Astrocyte (in vitro differentiated cells and primary cell): ENCODE measurements at regions not wholly inside any gene's neighbourhood (a gene's known extent, or its start where the extent isn't known, plus 50 kb on each side); places are given as distances from the start of the nearest gene placed in this dataset.

Experiments used
- DNase-seq: peaks from one replicate; pipeline ENCODE4 v3.0.0-alpha.2; 2010; ENCODE audit warnings: low read depth
- FAIRE-seq: peaks from 2 replicates; lab custom pipeline; 2011; peaks lifted over from hg19 to GRCh38; lab: Jason Lieb, UNC
- H2AFZ ChIP-seq: 2 replicates; pipeline ENCODE4 v1.6.0; 2012; ENCODE audit warnings: low read depth, low read length, inconsistent platforms
- H3K27ac ChIP-seq: 2 replicates; pipeline ENCODE4 v1.5.1; 2011; ENCODE audit warnings: low read depth, low read length, inconsistent platforms
- H3K27me3 ChIP-seq: 2 replicates; pipeline ENCODE4 v1.6.0; 2011; ENCODE audit warnings: low read length, inconsistent platforms; ENCODE audit not compliant: insufficient read depth
- H3K36me3 ChIP-seq: 2 replicates; pipeline ENCODE4 v1.5.1; 2011; ENCODE audit warnings: low read length, inconsistent platforms; ENCODE audit not compliant: insufficient read depth
- H3K4me1 ChIP-seq: 2 replicates; pipeline ENCODE4 v1.5.1; 2011; ENCODE audit warnings: low read length, inconsistent platforms; ENCODE audit not compliant: insufficient read depth
- H3K4me2 ChIP-seq: 2 replicates; pipeline ENCODE4 v1.6.0; 2012; ENCODE audit warnings: low read length, inconsistent platforms
- H3K4me3 ChIP-seq: 2 replicates; pipeline ENCODE4 v1.5.1; 2011; ENCODE audit warnings: low read depth, mild to moderate bottlenecking, low read length, inconsistent platforms; ENCODE audit not compliant: insufficient read depth
- H3K79me2 ChIP-seq: 2 replicates; pipeline ENCODE4 v1.6.0; 2012; ENCODE audit warnings: mild to moderate bottlenecking, low read length, inconsistent platforms; ENCODE audit not compliant: insufficient read depth
- H3K9ac ChIP-seq: 2 replicates; pipeline ENCODE4 v1.6.0; 2012; ENCODE audit warnings: mild to moderate bottlenecking, low read length, inconsistent platforms
- H3K9me3 ChIP-seq: 2 replicates; pipeline ENCODE4 v1.5.1; 2012; ENCODE audit warnings: low read depth, mild to moderate bottlenecking, low read length, inconsistent platforms; ENCODE audit not compliant: insufficient read depth
- H4K20me1 ChIP-seq: 2 replicates; pipeline ENCODE4 v1.6.0; 2012; ENCODE audit warnings: low read length, inconsistent platforms; ENCODE audit not compliant: insufficient read depth
- H3K27ac Mint-ChIP-seq: one replicate; pipeline ENCODE4 v1.8.0; 2021; ENCODE audit warnings: mild to moderate bottlenecking, mixed read lengths; ENCODE audit not compliant: unreplicated experiment
- H3K27me3 Mint-ChIP-seq: one replicate; pipeline ENCODE4 v1.8.0; 2021; ENCODE audit warnings: low read depth, mixed read lengths; ENCODE audit not compliant: unreplicated experiment
- H3K36me3 Mint-ChIP-seq: one replicate; pipeline ENCODE4 v1.8.0; 2021; ENCODE audit warnings: low read depth, mixed read lengths; ENCODE audit not compliant: unreplicated experiment
- H3K4me1 Mint-ChIP-seq: one replicate; pipeline ENCODE4 v1.8.0; 2021; ENCODE audit warnings: low read depth, mixed read lengths; ENCODE audit not compliant: unreplicated experiment
- H3K4me3 Mint-ChIP-seq: one replicate; pipeline ENCODE4 v1.8.0; 2021; ENCODE audit warnings: mild to moderate bottlenecking, moderate library complexity, mixed read lengths; ENCODE audit not compliant: unreplicated experiment
- H3K9me3 Mint-ChIP-seq: one replicate; pipeline ENCODE4 v1.8.0; 2021; ENCODE audit warnings: mild to moderate bottlenecking, mixed read lengths; ENCODE audit not compliant: unreplicated experiment
- EZH2 ChIP-seq: IDR thresholded peaks from 2 replicates; pipeline ENCODE4 v1.6.1; 2012; ENCODE audit warnings: mild to moderate bottlenecking, low read length, inconsistent platforms; ENCODE audit not compliant: insufficient read depth
- TF ChIP-seq, protein P1 (sequence below): IDR thresholded peaks from 2 replicates; pipeline ENCODE4 v1.5.1; 2011; ENCODE audit warnings: low read depth, mild to moderate bottlenecking, inconsistent platforms, low read length, moderate library complexity; ENCODE audit not compliant: insufficient read depth

DNA sequence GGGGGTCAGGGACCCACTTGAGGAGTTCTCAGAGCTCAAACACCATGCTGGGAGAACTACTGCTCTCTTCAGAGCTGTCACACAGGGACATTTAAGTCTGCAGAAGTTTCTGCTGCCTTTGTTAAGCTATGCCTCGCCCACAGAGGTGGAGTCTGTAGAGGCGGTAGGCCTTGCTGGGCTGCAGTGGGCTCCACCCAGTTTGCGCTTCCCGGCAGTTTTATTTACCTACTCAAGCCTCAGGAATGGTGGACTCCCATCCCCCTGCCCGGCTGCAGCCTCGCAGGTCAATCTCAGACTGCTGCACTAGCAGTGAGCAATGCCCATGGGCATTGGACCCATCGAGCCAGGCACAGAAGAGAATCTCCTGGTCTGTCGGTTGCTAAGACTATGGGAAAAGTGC, 706.4 kb downstream of the LRRIQ3 start:
- Histone ChIP-seq H2AFZ (no peak overlapping the region), H3K27ac (no peak overlapping the region), H3K4me3 (no peak overlapping the region), H3K36me3 (no peaks in the 10 kb centered on the region), H4K20me1 (no peaks in the 10 kb centered on the region), H3K27me3 (no peaks in the 10 kb centered on the region), H3K9me3 (no peaks in the 10 kb centered on the region), H3K79me2 (no peaks in the 10 kb centered on the region), H3K4me1 (no peaks in the 10 kb centered on the region), H3K9ac (no peak overlapping the region), H3K4me2 (no peak overlapping the region)
- H3K4me1 Mint-ChIP-seq, result no peaks in the 10 kb centered on the region
- H3K27me3 Mint-ChIP-seq, result no peaks in the 10 kb centered on the region
- FAIRE-seq, result no peak
- no peaks in the 10 kb centered on the region for H3K36me3 Mint-ChIP-seq
- H3K9me3 Mint-ChIP-seq, result no peaks in the 10 kb centered on the region
- H3K4me3 Mint-ChIP-seq, result no peak overlapping the region
- DNase-seq, result no peak
- TF ChIP-seq EZH2, result no peak
- TF ChIP-seq, protein P1, sequence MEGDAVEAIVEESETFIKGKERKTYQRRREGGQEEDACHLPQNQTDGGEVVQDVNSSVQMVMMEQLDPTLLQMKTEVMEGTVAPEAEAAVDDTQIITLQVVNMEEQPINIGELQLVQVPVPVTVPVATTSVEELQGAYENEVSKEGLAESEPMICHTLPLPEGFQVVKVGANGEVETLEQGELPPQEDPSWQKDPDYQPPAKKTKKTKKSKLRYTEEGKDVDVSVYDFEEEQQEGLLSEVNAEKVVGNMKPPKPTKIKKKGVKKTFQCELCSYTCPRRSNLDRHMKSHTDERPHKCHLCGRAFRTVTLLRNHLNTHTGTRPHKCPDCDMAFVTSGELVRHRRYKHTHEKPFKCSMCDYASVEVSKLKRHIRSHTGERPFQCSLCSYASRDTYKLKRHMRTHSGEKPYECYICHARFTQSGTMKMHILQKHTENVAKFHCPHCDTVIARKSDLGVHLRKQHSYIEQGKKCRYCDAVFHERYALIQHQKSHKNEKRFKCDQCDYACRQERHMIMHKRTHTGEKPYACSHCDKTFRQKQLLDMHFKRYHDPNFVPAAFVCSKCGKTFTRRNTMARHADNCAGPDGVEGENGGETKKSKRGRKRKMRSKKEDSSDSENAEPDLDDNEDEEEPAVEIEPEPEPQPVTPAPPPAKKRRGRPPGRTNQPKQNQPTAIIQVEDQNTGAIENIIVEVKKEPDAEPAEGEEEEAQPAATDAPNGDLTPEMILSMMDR, result no peak
- H3K27ac Mint-ChIP-seq, result no peak overlapping the region

DNA sequence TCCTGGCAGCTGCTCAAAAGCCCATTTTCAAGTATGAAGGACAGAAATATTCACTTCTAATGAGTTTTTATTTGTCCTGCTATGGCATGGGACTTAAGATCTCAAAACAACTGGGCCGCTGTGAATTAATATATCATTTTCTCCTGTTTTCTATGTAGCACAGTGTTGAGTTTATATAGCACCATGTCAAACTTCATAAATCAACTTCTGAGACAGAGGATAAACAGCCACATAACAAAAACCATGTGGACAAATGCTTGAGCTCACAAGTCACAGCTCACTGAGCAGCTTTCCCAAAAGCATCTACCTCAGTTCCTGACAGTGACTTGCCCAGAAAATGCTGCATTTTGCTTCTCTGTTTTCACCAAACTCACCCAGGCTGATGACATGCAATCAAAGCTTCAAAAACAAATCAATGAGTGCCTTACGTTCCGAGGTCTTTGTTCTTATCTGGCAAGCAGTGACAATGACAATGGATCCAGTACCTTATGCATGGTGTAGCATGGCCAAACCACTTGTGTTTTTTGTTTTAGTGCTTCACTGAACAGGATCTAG, 722.6 kb downstream of the LRRIQ3 start:
- Histone ChIP-seq H3K36me3 (no peaks in the 10 kb centered on the region), H3K27ac (no peak overlapping the region), H3K9ac (no peak overlapping the region), H3K79me2 (no peaks in the 10 kb centered on the region), H2AFZ (no peak overlapping the region), H3K9me3 (no peaks in the 10 kb centered on the region), H3K4me3 (no peak overlapping the region), H3K4me2 (no peak overlapping the region), H3K4me1 (no peaks in the 10 kb centered on the region), H3K27me3 (no peaks in the 10 kb centered on the region), H4K20me1 (no peaks in the 10 kb centered on the region)
- Mint-ChIP-seq H3K9me3 (no peaks in the 10 kb centered on the region), H3K27me3 (no peaks in the 10 kb centered on the region), H3K4me1 (no peaks in the 10 kb centered on the region), H3K4me3 (no peak overlapping the region), H3K36me3 (no peaks in the 10 kb centered on the region), H3K27ac (no peak overlapping the region)
- FAIRE-seq (no peak), DNase-seq (no peak)
- TF ChIP-seq, protein P1, result no peak
- no peak for TF ChIP-seq EZH2

DNA sequence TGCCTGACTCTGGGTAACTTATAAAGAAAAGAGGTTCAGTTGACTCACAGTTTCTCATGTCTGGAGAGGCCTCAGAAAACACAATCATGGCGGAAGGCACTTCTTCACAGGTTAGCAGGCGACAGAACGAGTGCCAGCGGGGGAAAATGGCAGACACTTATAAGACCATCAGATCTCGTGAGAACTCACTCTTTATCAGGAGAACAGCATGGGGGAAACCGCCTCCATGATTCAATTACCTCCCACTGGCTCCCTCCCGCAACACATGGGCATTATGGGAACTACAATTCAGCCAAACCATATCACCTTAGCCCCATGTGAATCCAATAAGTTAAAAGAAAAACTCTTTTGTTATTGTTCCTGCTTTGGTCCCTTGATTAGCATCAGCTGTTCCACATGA, 725.2 kb downstream of the LRRIQ3 start:
- no peak for FAIRE-seq
- Mint-ChIP-seq H3K9me3 (no peaks in the 10 kb centered on the region), H3K4me1 (no peaks in the 10 kb centered on the region), H3K27ac (no peak overlapping the region), H3K27me3 (no peaks in the 10 kb centered on the region), H3K36me3 (no peaks in the 10 kb centered on the region), H3K4me3 (no peak overlapping the region)
- Histone ChIP-seq H2AFZ (no peak overlapping the region), H3K9me3 (no peaks in the 10 kb centered on the region), H3K27ac (no peak overlapping the region), H3K27me3 (no peaks in the 10 kb centered on the region), H3K4me3 (no peak overlapping the region), H3K9ac (no peak overlapping the region), H4K20me1 (no peaks in the 10 kb centered on the region), H3K4me1 (no peaks in the 10 kb centered on the region), H3K36me3 (no peaks in the 10 kb centered on the region), H3K4me2 (no peak overlapping the region), H3K79me2 (no peaks in the 10 kb centered on the region)
- DNase-seq, result no peak
- TF ChIP-seq EZH2, result no peak
- TF ChIP-seq, protein P1, result no peak
